Forelimb muscle (tissue), 1 donor: ENCODE measurements at regions not wholly inside any gene's neighbourhood (a gene's known extent, or its start where the extent isn't known, plus 50 kb on each side); places are given as distances from the start of the nearest gene placed in this dataset.
A peak's percentile ranks its signal among the peaks of the same experiment; 100 is the strongest.
"Not testable (repeated sequence)": the region's sequence is repeated elsewhere in the genome, so short reads cannot be mapped to it uniquely, and the experiment has no call there.

ENCODE experiments used
- DNase-seq: peaks from one replicate; pipeline ENCODE4 v3.0.0-alpha.2; 2013; ENCODE audit warnings: low read depth

DNA sequence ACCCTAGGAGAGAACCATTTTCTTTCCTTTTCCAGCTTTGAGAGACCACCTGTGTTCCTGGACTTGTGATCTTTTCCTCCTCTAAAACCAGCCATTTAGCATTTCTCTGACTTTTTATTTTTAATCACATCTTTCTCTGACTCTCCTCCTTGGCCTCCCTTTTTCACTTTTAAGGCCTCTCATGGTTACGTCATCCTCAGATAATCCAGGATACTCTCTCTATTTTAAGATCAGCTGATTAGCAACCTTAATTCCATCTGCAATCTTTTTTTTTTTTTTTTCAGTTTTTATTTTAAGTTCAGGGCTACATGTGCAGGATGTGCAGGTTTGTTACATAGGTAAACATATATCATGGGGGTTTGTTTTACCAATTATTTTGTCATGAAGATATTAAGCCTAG lies 54.0 kb downstream of the RFPL4B start:
- DNase-seq = no peak

DNA sequence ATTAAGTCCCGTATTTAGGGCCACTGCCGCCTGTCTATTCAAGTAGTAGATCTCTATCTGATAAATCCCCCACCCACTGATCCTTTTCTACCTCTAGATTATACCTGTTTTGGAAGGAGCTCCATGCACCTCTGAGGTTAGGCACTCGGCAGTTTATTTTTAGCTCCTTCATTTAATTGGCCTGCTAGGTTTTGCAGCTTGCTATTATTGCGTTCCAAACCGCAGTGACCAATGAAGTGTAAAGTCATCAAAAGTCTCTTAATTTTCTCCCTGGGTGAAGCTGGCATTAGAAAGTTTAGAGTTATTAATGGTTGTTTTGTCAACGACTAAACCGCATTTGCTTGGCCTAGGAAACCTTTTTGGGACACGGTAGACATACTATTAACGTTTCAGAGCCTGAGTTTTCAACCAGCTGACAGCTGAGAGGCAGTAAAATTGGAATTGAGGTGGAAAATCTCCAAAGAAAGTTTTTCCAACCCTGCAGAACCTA lies 60.0 kb downstream of the RFPL4B start:
- DNase-seq = no peak

DNA sequence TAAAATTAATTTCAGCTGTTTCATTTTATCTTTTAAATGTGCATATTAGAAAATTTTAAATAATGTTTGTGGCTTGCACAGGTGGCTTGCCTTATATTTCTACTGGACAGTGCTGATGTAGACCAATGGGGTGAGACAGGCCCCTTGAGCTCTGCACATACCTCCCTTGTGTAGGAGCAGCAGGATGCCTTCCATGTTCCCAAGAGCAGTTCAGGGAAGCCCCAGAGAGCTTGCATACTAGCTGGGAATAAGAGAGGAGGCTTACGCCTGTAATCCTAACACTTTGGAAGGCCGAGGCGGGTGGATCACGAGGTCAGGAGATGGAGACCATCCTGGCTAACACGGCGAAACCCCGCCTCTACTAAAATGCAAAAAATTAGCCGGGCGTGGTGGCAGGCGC lies 61.4 kb downstream of the RFPL4B start:
- no peak for DNase-seq

DNA sequence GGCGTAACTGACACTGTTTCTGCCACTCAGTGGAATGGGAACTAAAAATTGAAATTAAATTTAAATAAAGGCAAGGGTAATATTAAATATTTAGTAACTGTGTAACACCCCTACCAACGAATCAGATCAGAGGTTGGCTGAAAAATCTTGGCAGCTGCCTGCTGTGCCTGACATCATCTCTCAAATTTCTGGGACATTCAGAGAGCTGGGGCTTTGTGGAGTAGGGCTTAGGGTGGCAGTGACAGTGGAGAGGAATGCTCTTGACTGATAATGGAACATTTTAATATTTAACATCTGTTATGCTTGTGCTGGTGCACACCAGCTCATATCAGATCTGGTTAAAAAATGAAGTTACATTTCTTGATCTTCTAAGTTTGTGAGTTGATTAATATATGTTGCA lies 62.2 kb downstream of the RFPL4B start:
- no peak for DNase-seq

- no peak for DNase-seq
Observed at GRCh38 chr6:112413780-112414179, 66.7 kb downstream of the RFPL4B start.

- no peak for DNase-seq
Observed at GRCh38 chr6:112415366-112415765, 68.2 kb downstream of the RFPL4B start.

DNA sequence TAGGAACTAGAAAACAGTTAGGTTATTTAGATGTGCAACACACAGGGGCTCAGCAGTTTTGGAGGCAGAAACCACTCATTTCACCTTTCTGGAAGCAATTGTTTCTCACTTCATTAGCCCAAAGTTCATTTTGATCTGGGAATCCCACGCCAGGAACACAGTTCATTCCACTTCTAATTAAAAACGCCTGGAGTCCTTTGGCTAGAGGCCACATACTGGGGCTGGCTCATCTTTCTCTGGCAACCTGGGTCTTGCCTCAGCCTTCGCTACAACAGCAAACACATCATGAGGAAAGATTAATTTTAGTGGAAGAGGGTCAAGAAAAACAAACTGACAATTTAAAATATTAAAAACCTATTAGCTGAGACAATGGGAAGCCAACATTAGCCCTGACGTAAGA lies 69.7 kb downstream of the RFPL4B start:
- no peak for DNase-seq

DNA sequence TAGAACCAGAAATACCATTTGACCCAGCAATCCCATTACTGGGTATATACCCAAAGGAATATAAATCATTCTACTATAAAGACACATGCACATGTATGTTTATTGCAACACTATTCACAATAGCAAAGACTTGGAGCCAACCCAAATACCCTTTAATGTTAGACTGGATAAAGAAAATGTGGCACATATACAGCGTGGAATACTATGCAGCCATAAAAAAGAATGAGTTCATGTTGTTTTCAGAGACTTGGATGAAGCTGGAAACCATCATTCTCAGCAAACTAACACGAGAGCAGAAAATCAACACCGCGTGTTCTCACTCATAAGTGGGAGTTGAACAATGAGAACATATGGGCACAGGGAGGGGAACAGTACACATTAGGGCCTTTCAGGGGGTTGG lies 79.9 kb downstream of the RFPL4B start:
- not testable (repeated sequence) for DNase-seq

DNA sequence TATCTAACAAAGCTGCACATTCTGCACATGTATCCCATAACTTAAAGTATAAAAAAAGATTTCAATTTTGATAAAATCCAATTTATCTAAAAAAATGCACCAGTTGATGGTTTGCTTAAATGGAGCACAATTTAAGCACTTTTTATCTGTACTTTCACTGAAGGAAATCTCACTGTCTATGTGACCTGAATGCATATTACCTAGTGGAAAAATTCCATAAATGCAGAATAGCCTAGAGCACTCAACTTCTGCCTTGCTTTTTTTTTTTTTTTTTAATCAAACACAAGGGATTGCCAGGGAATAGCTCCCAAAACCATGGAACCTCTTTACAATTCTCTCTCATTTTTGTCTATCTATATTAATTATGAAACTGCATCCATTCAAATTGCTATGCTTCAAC lies 80.4 kb downstream of the RFPL4B start:
- DNase-seq = no peak

DNA sequence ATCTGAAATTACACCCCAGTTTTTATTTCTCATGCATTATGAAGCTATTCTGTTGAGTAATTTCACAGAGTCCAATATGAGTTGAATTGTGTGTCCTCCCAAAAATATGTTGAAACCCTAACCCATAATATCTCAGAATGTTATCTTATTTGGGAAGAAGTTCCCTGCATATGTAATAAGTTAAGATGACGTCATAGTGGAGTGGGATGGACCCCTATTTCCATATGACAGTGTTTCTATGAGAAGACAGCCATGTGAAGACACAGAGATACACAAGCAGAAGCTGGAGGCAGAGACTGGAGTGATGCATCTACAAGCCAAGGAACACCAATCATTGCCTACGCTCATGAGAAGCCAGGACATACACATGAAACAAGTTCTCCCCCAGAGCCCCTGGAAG lies 81.3 kb downstream of the RFPL4B start:
- no peak for DNase-seq

DNA sequence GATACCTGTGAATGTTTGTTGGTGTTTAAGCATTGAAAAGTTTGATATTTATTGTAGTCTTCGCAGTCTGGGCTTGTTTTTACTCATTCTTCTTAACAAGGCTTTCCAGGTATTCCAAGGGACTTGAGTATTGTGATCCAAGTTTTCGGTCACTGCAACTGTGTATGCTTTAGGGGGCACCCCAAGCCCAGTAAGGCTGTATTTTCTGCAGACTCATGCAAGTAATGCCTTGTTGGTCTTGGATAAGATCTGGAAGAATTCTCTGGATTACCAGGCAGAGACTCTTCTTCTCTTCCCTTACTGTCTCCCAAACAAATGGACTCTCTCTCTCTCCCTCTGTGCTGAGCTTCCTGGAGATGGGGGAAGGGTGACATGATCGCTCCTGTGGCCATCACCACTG lies 82.1 kb downstream of the RFPL4B start:
- DNase-seq = no peak

DNA sequence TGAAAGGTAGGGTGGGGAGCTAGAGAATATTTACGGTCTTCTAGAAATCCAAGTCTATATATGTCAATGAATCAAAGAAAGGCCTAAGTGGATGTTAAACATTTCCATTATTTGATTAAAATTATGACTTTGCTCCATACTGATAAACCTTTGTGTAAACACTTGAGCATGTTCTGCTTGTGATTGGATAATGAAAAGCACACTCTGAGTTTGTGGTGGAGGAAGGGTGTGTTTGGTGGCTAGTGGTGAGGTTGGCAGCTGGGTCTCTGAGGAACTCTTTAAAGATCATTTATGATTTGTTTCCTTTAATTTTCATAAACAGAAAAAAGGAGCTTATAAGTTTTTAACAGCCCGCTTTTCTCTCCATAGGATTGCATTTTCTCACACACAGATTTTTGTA lies 84.7 kb downstream of the RFPL4B start:
- no peak for DNase-seq

DNA sequence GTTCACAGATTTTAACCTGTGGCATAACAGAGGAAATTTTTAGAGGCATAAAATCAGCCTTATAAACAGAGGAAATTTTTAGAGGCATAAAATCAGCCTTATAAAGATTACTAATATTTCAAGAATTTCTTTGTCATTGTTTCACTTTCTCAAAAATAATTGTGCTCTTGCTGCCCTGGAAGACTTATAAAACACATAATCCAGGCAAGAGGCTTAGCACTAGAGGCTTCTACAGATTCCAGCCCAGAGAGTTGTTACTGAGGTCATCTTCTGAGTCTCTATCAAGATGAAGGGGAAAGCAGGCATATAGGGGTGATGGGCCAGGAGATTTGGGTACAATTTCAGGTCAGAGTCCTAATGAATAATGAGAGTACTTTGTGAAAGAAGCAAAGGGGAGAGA lies 85.7 kb downstream of the RFPL4B start:
- no peak for DNase-seq

- no peak for DNase-seq
Observed at GRCh38 chr6:112433457-112433856, 86.3 kb downstream of the RFPL4B start.

GRCh38 chr6:112434896-112435435 lies 87.8 kb downstream of the RFPL4B start:
- no peak for DNase-seq

DNA sequence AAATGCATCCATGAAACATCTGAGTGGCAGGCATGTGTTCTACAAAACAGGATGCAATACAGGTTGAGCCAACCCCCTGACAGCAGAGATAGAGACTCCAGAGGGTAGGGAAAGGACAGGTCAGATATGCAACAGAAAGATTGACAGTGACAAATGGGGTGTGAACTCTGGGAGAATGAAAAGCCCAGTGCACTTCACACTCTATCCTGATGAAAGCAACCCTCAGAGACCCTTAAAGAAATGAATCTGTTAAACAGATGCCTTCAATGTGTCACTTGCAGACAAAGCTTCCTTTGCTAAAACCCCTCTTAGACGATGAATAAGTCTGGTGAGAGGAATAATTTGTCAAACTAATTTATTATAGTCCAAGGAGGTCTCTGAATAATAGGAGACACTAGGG lies 89.9 kb downstream of the RFPL4B start:
- no peak for DNase-seq

- DNase-seq = no peak
Observed at GRCh38 chr6:112439010-112439409, 91.9 kb downstream of the RFPL4B start.

DNA sequence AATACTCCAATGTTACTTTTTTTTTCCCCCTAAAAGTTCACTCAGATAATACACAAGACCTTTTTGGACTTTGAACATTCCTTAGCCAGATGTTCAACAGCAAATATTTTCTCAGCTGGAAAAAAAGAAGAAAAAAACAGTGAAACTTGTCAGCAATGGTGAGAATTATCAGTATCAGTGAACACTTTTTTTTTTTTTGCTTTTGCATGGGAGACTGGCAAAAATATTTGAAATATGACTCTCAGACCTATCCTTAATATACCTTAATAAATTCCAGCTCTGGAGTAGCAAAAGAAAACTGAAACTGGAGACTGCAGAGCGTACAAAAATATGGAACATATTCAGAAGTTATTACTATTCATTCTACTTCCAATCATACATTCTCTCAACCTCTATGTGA lies 92.3 kb downstream of the RFPL4B start:
- no peak for DNase-seq

- DNase-seq = no peak
Observed at GRCh38 chr6:112441607-112442006, 94.5 kb downstream of the RFPL4B start.

DNA sequence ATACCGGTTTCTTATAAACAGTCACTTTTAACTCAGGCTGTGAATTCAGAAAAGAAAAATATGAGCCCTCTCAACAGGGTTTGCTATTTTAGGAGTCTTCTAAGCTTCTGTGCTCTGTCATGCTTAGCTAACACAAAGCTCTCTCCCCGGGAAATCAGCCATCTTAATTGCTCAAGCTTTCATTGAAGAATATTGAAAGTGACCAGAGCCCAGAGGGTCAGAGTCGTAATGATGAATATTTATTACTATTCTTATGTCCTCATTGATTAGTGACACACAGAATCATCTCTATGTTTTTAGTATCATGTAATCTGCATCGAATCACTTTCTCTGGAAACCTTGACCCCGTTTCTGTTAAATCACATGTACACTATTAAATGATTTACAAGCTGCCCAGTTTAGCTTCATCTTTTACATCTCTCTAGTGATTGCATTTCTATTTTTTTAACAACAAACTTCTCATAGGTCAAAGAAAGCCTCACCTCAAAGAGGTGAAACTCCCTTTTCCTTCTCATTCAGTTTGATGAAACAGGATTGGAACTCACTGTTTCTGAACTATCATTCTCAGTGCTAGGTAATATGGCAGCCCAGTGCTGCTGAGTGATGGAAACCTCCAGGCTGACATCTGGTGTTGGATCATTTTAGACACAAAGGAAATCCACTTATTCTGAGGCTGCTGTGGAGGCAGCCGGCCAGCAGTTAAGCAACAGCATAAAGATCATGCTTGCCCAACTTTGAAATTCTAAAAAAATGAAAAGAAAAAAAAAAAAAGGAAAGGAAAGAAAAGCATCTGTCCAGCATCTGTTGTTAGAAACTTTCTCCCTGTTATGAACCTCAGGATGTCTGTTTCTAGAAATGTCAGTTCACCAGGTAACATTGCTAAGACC lies 96.3 kb downstream of the RFPL4B start:
- peak; percentile 65 for DNase-seq

DNA sequence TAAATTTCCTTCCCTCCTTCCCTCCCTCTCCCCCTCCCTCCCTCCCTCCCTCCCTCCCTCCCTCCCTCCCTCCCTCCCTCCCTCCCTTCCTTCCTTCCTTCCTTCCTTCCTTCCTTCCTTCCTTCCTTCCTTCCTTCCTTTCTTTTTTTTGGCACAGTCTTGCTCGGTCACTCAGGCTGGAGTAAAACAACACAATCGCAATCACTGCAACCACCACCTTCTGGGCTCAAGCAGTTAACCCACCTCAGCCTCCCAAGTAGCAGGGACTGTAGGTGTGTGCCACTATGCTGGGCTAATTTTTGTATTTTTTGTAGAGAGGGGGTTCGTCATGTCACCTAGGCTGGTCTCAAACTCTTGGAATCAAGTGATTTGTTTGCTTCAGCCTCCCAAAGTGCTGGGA lies 101.7 kb downstream of the RFPL4B start:
- not testable (repeated sequence) for DNase-seq

GRCh38 chr6:112450663-112451062 lies 103.5 kb downstream of the RFPL4B start:
- DNase-seq = no peak

DNA sequence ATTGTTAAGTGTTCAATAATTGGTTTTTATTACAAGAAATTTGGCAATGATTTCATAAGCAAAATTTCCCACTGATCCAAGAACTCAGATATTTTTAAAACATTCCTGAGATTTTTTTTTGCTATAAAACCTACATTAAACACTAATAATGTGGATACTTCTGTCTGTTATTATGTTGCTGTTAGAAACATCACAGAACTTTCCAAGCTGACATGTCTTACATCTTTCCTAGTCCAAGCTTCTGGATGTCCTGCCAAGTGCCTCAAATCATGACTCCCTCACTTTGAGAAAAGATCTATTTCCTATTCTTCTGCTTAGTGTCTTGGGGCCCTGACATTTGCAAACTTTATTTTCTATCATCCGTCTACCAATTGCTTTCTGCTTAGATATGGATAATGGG lies 110.8 kb downstream of the RFPL4B start:
- DNase-seq = no peak
